GM19238 (cell line): ENCODE measurements at regions not wholly inside any gene's neighbourhood (a gene's known extent, or its start where the extent isn't known, plus 50 kb on each side); places are given as distances from the start of the nearest gene placed in this dataset.

ENCODE experiments used
- DNase-seq: peaks from one replicate; pipeline ENCODE4 v3.0.0; 2011; ENCODE audit warnings: low spot score; ENCODE audit not compliant: insufficient read length

- no peak for DNase-seq
These were observed 890.0 kb upstream of the LRRTM1 start for GRCh38 chr2:81194581-81194980.

DNA sequence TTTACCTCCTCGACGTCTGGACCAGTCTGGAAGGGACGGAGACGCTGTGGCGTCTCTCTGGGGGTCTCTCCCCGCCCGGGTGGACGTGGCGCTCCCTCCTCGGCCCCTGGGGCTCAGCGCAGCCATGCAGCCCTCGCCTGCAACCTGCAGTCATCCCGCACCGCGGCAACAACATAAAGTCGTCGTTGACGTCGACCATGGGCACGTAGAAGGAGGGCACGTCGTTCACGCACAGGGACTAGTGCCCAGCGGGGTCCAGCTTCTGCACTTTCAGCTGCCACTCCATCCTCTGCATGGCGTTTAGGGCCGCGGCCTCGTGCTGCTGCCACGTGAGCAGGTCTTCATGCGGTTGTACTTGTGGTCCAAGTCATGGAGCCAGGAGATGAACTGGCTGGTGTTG lies 889.6 kb upstream of the LRRTM1 start:
- no peak for DNase-seq

DNA sequence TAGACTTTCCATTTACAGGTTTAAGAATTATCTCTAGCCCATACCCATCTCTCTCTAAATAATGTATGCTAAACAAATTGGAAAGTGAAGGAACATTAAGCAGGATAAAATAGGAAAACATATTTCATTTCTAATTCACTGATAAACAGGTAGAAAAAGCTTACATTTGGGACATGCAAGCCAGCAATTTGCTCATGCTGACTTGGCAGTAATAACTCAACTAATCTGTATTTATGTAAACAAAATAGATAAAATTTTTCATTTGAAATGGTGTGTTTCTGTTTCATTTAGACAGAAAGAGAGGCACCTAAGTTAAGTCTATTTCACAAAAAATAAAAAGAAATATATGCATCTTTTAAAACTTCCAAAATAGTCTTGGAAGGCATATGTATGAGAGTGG lies 877.3 kb upstream of the LRRTM1 start:
- no peak for DNase-seq

DNA sequence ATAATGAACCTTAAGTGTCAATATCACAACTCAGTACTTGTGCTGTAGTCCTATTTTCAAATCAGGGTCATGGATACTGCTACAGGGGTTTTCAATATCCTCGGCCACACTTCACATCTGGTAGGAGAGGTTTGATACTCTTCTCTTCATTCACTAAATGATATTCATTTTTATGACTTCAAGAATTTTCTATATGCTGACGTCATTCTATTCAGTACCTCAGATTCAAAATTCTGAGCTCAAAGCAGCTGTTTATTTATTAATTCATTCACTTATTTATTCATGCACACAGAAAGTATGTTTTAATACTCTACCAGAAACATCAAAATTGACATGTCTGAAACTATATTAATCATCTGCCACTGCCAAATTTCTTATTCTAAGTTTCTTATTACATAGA lies 866.9 kb upstream of the LRRTM1 start:
- no peak for DNase-seq

DNA sequence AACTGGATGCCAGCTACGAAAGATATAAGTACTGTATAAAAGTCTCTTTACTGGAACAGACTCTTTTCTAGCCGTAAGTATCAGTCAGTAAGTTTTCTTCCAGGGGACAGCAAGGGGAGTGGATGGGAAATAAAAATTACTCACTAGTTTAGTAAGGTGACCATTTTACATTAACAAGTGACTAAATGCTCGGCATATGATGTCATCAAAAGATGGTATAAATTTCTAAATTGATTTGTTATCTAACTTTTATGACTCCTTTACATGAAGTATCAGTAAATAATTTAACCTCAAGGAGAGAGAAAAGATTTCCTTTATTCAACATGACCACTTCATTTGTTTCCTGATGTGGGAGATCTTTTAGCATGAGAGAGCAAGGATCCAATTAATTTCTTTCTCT lies 859.0 kb upstream of the LRRTM1 start:
- no peak for DNase-seq

DNA sequence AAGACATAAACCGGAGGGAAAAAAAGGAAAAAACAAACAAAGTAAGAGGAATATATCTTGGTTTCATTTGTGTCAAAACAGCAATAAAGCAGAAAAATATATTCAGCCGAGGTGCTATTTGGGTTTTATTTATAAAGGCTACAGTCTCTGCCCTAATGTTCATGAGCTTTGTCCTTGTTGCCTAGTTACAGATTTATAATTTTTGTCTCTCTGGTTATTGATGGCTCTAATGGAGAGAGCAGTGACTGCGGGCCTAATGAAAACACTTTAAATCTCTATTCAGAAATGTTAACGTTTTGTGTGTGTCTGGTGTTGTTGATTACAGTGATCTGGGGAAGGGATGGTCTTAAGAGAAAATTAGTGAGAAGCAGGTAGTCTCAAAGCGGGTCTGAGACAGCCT lies 854.0 kb upstream of the LRRTM1 start:
- no peak for DNase-seq

GRCh38 chr2:81148323-81148722 lies 843.8 kb upstream of the LRRTM1 start:
- no peak for DNase-seq

DNA sequence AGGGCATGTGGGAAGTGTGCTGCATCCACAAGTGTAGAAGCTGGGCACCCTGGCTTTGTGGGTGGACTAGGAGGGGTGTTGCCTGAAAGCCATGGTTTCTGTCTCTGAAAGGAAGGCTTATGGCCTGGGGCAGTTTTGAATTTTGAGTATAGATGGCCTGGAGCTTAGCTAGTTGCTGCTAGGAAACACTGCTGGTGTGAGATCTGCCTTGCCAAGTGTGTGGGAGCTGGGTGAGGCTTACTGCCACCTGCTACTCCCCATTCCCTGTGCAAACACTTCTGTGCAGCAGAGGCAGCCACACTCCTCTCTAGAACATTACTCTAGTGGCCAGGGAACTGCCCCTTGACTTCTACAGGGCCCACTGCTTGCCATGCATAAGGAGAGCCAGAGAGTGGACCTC lies 831.7 kb upstream of the LRRTM1 start:
- no peak for DNase-seq

GRCh38 chr2:81097361-81097760 lies 792.8 kb upstream of the LRRTM1 start:
- no peak for DNase-seq

DNA sequence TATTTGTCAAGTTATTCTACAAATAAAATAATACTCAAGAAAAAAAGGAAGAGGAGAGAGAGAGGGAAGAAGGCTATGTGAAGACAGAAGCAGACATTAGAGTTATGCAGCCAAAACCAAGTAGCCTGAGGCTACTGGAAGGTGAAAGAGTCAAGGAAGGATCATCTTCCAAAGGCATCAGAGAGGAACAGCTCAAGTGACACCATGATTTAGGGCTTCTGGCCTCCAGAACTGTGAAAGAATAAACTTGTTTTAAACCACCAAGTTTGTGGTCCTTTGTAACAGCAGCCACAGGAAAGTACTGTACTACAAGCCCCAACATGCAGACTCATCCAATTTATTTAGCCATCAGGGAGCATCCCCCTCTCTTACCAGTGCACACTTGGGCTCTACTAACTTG lies 788.5 kb upstream of the LRRTM1 start:
- no peak for DNase-seq

DNA sequence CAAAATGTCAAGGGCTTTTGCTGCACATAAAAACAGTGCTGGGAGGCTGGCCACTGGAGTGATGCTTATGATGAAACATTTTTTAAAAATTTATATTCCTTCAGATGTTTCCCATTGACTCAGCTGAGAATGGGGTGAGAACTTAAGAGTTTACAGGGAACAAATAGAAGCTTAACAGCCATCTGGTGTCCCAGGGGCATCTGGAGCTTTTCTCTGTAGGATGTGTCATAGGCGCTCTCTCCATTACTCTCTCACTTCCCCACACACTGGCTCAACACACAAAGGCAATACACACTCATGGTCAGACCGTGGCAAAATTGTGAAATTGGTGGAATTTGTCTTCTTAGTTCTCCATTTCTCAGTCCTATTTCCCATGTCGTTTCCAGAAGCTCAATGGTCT lies 783.1 kb upstream of the LRRTM1 start:
- DNase-seq: no peak

DNA sequence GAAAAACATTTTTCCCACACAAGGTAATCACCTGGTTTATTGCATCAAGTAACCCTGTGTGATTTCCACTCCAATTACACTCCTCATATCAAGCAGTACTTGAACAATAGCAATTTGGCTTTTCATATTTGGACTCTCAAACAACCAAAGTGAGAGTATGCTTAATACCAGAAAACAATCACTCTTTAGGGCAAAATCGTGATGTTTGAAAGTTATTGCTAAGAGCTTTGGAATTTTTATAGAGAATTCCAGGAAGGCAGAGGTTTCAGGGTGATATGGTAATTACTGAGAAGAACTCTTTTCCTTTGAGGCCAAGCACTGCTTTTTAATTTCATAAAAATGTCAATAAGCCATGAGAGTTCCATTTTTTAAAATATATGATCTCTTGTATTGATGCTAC lies 779.5 kb upstream of the LRRTM1 start:
- DNase-seq: no peak

DNA sequence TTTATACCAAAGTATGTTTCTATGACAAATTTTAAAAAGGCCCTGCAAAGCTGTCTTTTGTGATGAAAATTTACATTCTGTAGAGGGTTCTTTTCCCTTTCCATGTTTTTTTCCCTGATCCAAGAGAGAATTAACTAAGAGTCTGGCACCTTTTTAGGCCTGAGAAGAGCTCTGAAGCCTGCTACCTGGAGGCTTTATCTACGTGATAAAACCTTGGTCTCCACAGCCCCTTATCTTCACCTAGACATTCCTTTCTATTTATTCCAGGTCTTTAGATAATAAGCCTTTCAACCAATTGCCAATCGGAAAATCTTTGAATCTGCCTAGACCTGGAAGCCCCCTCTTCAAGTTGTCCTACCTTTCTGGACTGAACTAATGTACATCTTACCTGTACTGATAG lies 774.1 kb upstream of the LRRTM1 start:
- DNase-seq: no peak

DNA sequence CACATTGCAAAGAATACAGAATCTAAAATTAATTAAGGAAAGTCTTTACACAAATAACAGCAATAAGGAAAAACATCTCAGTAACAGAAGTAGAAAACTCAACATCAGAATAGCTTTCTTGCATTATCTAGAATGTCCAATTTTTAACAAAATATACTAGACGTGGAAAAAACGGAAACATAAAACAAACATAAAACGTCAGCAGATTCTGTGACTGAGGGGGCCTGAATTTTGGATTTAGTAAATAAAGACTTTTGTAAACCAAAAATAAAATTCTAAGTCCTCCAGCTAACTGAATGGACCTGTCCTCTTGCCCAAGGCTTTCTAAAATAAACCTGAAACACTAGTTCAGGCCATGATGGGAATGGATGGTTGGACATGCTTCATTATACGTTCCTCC lies 773.5 kb upstream of the LRRTM1 start:
- DNase-seq: no peak

DNA sequence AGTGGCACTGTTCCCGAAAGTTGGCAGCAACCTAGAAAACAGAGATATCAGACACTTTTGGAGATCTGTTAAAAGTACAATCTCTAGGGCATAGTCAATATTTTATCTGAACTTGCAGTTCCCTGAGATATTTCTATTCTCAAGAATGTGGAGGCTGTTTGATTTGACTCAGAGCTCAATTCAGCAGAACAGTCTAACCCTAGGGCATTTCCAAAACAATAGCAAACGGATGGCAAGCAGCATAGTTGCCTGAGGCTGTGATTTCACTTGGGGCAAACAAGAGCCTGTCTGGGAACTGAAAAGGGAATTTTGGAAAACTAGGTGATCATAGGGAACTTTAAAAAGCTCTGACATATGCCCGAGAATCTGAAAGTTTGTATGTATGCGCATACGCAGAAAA lies 772.8 kb upstream of the LRRTM1 start:
- DNase-seq: no peak

GRCh38 chr2:81073412-81073811 lies 768.9 kb upstream of the LRRTM1 start:
- DNase-seq: no peak

GRCh38 chr2:81068144-81068543 lies 763.6 kb upstream of the LRRTM1 start:
- DNase-seq: no peak

DNA sequence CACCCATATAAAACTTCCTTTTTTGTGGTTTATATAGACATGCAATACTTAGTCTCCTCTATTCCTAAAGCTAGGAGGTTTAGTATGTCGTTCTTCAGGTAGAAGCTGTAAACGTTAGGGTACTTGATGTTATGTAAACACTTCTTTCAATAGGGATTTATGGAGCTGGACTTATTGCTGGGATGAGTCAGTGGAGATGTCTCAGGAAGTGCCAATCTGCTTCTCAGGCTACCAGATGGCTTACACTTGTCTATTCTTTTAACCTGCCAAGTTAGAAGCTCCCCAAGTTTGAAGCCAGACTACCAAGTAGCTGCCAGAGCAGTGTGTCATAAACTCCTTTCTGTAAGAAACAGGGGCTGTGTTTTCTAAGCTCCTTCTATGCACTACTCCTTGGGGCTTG lies 756.5 kb upstream of the LRRTM1 start:
- DNase-seq: no peak

GRCh38 chr2:81050580-81051095 lies 746.1 kb upstream of the LRRTM1 start:
- no peak for DNase-seq

- no peak for DNase-seq
These were observed 739.1 kb upstream of the LRRTM1 start for GRCh38 chr2:81043681-81044080.

DNA sequence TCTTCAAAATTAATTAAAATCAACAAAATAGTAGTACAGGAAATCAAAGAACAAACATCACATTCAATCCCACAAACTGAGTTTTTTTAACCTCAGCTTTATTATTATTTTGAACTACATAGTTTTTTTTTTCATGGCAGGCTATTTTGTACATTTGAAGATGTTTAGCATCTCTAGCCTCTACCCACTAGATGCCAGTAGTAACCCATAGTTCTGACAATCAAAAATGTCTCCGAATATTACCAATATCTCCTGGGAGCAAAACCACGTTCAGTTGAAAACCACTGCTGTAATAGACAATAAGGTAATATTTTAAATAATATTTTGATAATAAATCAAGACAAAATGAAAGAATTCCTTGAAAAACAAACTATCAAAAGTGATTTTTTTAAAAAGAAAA lies 702.6 kb upstream of the LRRTM1 start:
- DNase-seq: no peak

DNA sequence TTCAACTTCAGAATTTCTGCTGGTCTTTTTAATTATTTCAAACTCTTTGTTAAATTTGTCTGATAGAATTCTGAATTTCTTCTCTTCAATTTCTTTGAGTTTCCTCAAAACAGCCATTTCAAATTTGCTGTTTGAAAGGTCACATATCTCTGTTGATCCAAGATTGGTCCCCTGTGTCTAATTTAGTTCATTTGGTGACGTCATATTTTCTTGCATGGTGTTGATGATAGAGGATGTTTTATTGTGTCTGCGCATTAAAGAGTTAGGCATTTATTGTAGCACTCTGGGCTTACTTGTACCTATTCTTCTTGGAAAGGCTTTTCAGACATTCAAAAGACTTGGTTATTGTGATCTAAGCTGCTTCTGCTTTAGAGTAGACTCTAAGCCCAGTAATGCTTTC lies 698.4 kb upstream of the LRRTM1 start:
- no peak for DNase-seq

DNA sequence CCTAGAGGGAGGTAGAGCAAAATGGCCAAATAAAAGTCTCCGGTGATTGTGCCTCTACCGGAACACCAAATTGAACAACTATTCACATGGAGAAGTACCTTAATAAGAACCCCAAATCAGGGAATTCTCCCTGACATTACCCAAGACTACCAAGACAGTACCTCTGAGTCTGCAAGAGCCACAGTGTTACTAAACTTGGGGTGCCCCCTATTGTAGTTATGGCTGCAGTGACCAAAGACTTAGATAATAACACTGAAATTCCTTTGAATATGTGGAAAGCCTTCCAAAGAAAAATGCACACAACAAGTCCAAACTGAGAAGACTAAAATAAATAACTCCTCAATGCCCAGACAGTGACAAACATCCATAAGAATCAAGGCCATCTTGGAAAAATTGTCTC lies 682.9 kb upstream of the LRRTM1 start:
- no peak for DNase-seq

DNA sequence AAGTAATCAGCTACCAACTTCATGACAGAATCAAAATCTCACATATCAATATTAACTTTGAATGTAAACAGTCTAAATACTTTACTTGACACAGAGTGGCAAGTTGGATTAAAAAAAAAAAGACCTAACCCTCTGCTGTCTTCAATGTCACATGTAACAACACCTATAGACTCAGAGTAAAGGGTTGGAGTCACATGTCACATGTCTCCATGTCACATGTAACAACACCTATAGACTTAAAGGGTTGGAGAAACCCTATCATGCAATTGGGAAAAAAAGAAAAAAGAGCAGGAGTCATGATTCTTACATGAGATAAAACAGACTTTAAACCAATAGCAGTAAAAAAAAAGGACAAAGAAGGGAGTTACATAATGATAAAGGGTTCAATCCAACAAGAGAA lies 665.3 kb upstream of the LRRTM1 start:
- DNase-seq: no peak
